Caco-2 (cell line): ENCODE measurements at regions not wholly inside any gene's neighbourhood (a gene's known extent, or its start where the extent isn't known, plus 50 kb on each side); places are given as distances from the start of the nearest gene placed in this dataset.

Experiments used
- BruUV-seq: library from RNA; stranded (reverse); fragments of 400-500 nt; replicated peaks from 2 replicates; lab custom pipeline; 2021; lab: Mats Ljungman, UMichigan
- CTCF ChIA-PET: fragments of 300-600 bp; sonication (Branson Sonifier 250); formaldehyde crosslinking; loops from one replicate; lab custom pipeline; 2022; ENCODE audit warnings: antibody characterized with exemption; lab: Charles Lee
- POLR2A ChIA-PET: fragments of 300-600 bp; sonication (Branson Sonifier 250); formaldehyde crosslinking; loops from one replicate; lab custom pipeline; 2022; ENCODE audit warnings: antibody characterized with exemption; lab: Charles Lee
- DNase-seq, 2 experiments: peaks; one replicate each; pipeline versions ENCODE4 v3.0.0 to v3.0.0-alpha.2; 2020 to 2022
- H3K27me3 ChIP-seq: replicated peaks from 2 replicates; pipeline ENCODE4 v1.6.0; 2011; ENCODE audit warnings: low read length; ENCODE audit not compliant: control insufficient read depth, insufficient read depth
- H3K36me3 ChIP-seq: 2 replicates; pipeline ENCODE4 v1.5.1; 2011; ENCODE audit warnings: low read length; ENCODE audit not compliant: control insufficient read depth, insufficient read depth
- H3K4me1 ChIP-seq: fragments of 250-450 bp; sonication (Bioruptor Pico); 2 replicates; pipeline ENCODE4 v1.5.1; 2020; ENCODE audit warnings: mild to moderate bottlenecking
- H3K4me3 ChIP-seq: 2 replicates; pipeline ENCODE4 v1.5.1; 2011; ENCODE audit warnings: low read depth, mild to moderate bottlenecking, control low read depth, low read length
- H3K9me3 ChIP-seq: fragments of 250-450 bp; sonication (Bioruptor Pico); 2 replicates; pipeline ENCODE4 v1.5.1; 2020; ENCODE audit warnings: mild to moderate bottlenecking, moderate library complexity
- H3K27ac Mint-ChIP-seq: one replicate; pipeline ENCODE4 v1.8.0; 2022; ENCODE audit warnings: mixed read lengths; ENCODE audit not compliant: unreplicated experiment
- H3K27me3 Mint-ChIP-seq: one replicate; pipeline ENCODE4 v1.8.0; 2022; ENCODE audit warnings: mixed read lengths; ENCODE audit not compliant: insufficient read depth, unreplicated experiment
- H3K36me3 Mint-ChIP-seq: one replicate; pipeline ENCODE4 v1.8.0; 2022; ENCODE audit warnings: mild to moderate bottlenecking, mixed read lengths; ENCODE audit not compliant: insufficient read depth, unreplicated experiment
- H3K4me1 Mint-ChIP-seq: one replicate; pipeline ENCODE4 v1.8.0; 2022; ENCODE audit warnings: low read depth, mixed read lengths; ENCODE audit not compliant: unreplicated experiment
- H3K4me3 Mint-ChIP-seq: one replicate; pipeline ENCODE4 v1.8.0; 2022; ENCODE audit warnings: mild to moderate bottlenecking, moderate library complexity, mixed read lengths; ENCODE audit not compliant: unreplicated experiment
- H3K9me3 Mint-ChIP-seq: one replicate; pipeline ENCODE4 v1.8.0; 2022; ENCODE audit warnings: mixed read lengths; ENCODE audit not compliant: unreplicated experiment
- intact Hi-C: fragments of 100-400 bp; cut with micrococcal nuclease; formaldehyde crosslinking; loops from one replicate; pipeline ENCODE4 v1.10.0; 2022; ENCODE audit not compliant: unreplicated experiment
- TF ChIP-seq, protein P1 (sequence below), 2 experiments: fragments of 200-600 bp in 1 of 2; IDR thresholded peaks; 1 replicate in 1 of 2; 2 replicates in 1 of 2; pipeline versions ENCODE4 v1.5.1 to v1.8.0; 2011 to 2022; ENCODE audit warnings: antibody characterized with exemption in 1 of 2, control low read depth in 1 of 2, inconsistent platforms in 1 of 2, low read depth in 1 of 2, low read length in 1 of 2, mild to moderate bottlenecking in 1 of 2, moderate library complexity in 1 of 2; ENCODE audit not compliant: insufficient read depth in 1 of 2, severe bottlenecking in 1 of 2, unreplicated experiment in 1 of 2

DNA sequence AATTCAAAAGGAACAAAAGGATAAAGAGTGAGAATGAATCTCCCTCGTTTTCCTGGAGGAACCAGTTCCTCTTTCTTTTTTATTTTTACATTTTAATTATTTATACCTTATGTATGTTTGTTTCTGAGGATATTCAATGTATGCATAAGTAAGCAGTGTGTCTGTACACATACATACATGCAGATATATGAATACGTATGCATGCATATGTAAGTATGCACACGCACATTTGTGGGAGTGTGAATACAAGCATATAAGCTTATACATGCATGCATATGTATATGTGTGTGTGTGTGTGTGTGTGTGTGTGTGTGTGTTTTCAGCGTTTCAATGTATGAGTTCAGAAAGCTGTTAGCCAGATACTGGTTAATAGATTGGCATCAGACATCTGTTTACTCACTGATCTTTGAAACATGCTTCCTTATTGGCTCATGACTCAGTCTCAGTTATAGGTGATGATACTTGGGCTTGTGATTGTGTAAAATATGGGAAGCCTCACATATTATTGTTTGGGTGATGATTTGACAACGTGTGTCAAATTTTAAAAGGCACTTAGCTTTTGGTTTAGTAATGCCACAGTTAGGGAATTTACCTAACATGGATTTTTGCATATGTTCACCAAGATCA lies 279.7 kb upstream of the TRIB2 start:
- TF ChIP-seq, protein P1, sequence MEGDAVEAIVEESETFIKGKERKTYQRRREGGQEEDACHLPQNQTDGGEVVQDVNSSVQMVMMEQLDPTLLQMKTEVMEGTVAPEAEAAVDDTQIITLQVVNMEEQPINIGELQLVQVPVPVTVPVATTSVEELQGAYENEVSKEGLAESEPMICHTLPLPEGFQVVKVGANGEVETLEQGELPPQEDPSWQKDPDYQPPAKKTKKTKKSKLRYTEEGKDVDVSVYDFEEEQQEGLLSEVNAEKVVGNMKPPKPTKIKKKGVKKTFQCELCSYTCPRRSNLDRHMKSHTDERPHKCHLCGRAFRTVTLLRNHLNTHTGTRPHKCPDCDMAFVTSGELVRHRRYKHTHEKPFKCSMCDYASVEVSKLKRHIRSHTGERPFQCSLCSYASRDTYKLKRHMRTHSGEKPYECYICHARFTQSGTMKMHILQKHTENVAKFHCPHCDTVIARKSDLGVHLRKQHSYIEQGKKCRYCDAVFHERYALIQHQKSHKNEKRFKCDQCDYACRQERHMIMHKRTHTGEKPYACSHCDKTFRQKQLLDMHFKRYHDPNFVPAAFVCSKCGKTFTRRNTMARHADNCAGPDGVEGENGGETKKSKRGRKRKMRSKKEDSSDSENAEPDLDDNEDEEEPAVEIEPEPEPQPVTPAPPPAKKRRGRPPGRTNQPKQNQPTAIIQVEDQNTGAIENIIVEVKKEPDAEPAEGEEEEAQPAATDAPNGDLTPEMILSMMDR (IDR thresholded peaks at IDR 0.05; ENCODE audit: insufficient read depth in 1 of 2, low read depth in 1 of 2, low read length in 1 of 2, severe bottlenecking in 1 of 2, unreplicated experiment in 1 of 2): no peak
- no peaks in the 10 kb centered on the region for H3K36me3 ChIP-seq
- no peaks in the 10 kb centered on the region for H3K9me3 Mint-ChIP-seq
- H3K4me1 ChIP-seq: peaks cover 2% of the 10 kb centered on the region; the same call in 1 of the 2 replicates
- ChIA-PET CTCF (no interaction called here), POLR2A (no interaction called here)
- H3K27ac Mint-ChIP-seq: no peak overlapping the region
- H3K4me3 Mint-ChIP-seq: no peak overlapping the region
- no peak for DNase-seq
- no TSS peak for BruUV-seq
- no peaks in the 10 kb centered on the region for H3K4me1 Mint-ChIP-seq
- no peaks in the 10 kb centered on the region for H3K27me3 ChIP-seq
- H3K27me3 Mint-ChIP-seq: no peaks in the 10 kb centered on the region
- intact Hi-C loops: no loop called here
- H3K36me3 Mint-ChIP-seq: no peaks in the 10 kb centered on the region
- H3K4me3 ChIP-seq: no peak overlapping the region
- H3K9me3 ChIP-seq: 0 out of 2 replicates have a peak, but pooled peaks cover 3% of the 10 kb centered on the region

DNA sequence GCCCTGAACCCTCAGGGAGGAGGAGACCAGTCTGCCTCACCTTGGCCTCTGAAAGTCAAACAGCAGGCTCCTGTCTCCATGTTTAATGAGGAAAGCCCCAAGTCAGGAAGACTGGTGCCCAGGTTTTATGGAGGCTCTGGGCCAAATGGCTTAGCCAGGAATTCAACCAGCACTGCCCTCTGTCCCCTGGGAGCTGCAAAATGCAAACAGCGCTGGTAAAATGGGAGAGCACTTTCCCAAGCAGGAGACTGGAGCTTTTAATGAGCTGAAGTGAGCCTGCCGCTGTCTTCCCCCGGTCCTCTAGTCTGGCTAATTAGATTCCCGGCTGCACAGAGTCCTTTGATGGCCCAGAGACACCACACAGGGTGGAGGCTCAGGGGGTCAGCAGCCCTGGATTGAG lies 276.0 kb upstream of the TRIB2 start:
- Mint-ChIP-seq H3K27ac (no peak overlapping the region), H3K4me1 (no peaks in the 10 kb centered on the region), H3K27me3 (no peaks in the 10 kb centered on the region), H3K4me3 (no peak overlapping the region), H3K36me3 (no peaks in the 10 kb centered on the region), H3K9me3 (no peaks in the 10 kb centered on the region)
- intact Hi-C loops: no loop called here
- ChIA-PET CTCF (no interaction called here), POLR2A (no interaction called here)
- H3K9me3 ChIP-seq: no peaks in the 10 kb centered on the region
- no peaks in the 10 kb centered on the region for H3K36me3 ChIP-seq
- BruUV-seq: no TSS peak
- TF ChIP-seq, protein P1 (IDR thresholded peaks at IDR 0.05; ENCODE audit: insufficient read depth in 1 of 2, low read depth in 1 of 2, low read length in 1 of 2, severe bottlenecking in 1 of 2, unreplicated experiment in 1 of 2): no peak
- no peaks in the 10 kb centered on the region for H3K27me3 ChIP-seq
- H3K4me1 ChIP-seq: peaks cover 6% of the 10 kb centered on the region; the same call in 1 of the 2 replicates
- no peak overlapping the region for H3K4me3 ChIP-seq
- no peak for DNase-seq

DNA sequence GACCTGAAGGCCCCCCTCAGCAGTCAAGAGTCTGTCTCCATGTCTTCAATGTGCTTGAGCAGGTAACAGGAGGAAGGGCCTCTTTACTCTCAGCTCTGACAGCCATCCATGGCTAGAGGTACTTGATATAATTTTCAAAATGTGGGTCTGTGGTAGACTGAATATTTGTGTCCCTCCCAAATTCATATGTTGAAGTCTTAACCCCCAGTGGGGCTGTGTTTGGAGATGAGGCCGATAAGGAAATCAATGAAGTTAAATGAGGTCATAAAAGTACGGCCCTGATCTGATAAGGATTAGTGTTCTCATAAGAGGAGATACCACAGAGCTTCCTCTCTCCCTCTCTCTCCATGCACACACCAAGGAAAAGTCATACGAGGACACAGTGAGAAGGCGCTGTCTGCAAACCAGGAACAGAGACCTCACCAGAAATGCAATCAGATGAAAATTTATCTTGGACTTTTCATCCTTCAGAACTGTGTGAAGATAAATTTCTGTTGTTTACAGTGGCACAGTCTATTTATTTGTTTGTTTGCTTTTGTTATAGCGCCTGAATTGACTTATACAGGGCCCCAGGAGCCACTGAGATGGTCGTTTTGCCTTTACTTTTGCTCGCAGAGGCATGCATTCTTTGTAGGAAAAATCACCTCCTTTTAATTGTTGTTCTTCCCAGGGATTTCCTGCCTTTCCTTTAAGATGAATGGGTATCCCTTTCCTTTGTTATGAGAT lies 274.8 kb upstream of the TRIB2 start:
- no peak for DNase-seq
- no peak overlapping the region for H3K4me3 Mint-ChIP-seq
- no peaks in the 10 kb centered on the region for H3K27me3 ChIP-seq
- H3K27ac Mint-ChIP-seq: no peak overlapping the region
- no TSS peak for BruUV-seq
- H3K4me3 ChIP-seq: no peak overlapping the region
- H3K4me1 ChIP-seq: peaks cover 6% of the 10 kb centered on the region; the same call in 1 of the 2 replicates
- ChIA-PET CTCF (interaction anchor here (1.0 kb wide), 1 partner anchor 8 kb away, joined by 4 read pairs; no protein-coding TSS in a partner anchor), POLR2A (no interaction called here)
- intact Hi-C loops: no loop called here
- TF ChIP-seq, protein P1 (IDR thresholded peaks at IDR 0.05; ENCODE audit: insufficient read depth in 1 of 2, low read depth in 1 of 2, low read length in 1 of 2, severe bottlenecking in 1 of 2, unreplicated experiment in 1 of 2): no peak
- H3K27me3 Mint-ChIP-seq: no peaks in the 10 kb centered on the region
- H3K9me3 Mint-ChIP-seq: no peaks in the 10 kb centered on the region
- H3K36me3 ChIP-seq: no peaks in the 10 kb centered on the region
- H3K4me1 Mint-ChIP-seq: no peaks in the 10 kb centered on the region
- no peaks in the 10 kb centered on the region for H3K9me3 ChIP-seq
- no peaks in the 10 kb centered on the region for H3K36me3 Mint-ChIP-seq
